HG02970 (cell line): ENCODE measurements at regions not wholly inside any gene's neighbourhood (a gene's known extent, or its start where the extent isn't known, plus 50 kb on each side); places are given as distances from the start of the nearest gene placed in this dataset.

ENCODE experiments used
- ATAC-seq: cut with Tn5 transposase; IDR thresholded peaks from one replicate; pipeline ENCODE4 v1.9.1; 2021; ENCODE audit warnings: mild to moderate bottlenecking, moderate library complexity, moderate number of reproducible peaks; ENCODE audit not compliant: unreplicated experiment, low FRiP score

GRCh38 chr16:74232806-74233465, 63.7 kb upstream of the PSMD7 start:
- no peak for ATAC-seq

- ATAC-seq = no peak
Observed at GRCh38 chr16:74230126-74230525, 66.5 kb upstream of the PSMD7 start.

DNA sequence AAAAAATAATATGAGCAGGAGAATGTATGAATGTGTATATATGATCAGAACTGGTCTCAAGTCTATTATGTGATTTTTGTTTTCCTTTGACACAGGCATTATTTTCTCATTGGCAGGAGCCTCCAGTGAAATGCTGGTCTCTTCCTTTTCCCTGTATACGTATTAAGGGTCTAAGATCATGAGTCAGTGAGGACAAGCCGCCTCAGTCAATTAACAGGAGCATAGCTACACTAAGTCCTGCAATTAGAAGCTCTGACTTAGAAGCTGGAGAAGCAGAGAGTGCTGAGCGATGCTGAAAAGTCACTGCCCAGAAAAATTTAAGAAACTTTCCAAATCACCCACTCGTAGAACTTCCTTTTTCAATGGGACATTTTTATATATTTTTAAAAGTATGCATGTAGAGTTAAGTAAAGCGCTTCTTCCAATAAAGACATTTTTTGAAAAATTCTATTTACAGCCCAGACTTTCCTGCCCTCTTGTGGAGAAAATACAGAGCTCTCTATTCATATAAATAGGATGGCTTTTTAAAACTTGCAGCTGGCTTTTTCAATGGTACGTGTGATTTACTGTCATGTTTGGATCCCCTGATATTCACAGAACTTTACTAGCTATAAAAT, 70.2 kb upstream of the PSMD7 start:
- ATAC-seq = no peak

- ATAC-seq = no peak
Observed at GRCh38 chr16:74224828-74225612, 71.6 kb upstream of the PSMD7 start.

DNA sequence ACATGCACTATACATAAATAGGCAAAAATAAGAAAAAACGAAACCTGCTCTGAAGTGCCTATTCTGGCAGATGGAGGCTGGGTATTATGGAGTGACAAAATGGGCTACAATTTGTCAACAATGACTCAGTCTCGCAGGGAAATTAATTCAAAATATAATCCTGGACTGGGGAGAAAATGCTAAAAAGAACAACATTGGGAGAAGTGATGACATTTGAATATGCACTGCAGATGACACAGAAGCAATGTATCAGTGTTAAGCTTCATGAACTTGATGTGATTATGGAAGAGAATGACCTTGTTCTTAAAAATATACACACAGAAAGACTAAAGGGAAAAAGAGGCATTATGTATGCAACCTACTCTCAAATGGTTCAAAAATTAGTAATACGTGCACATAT, 74.8 kb upstream of the PSMD7 start:
- no peak for ATAC-seq

- ATAC-seq = no peak
Observed at GRCh38 chr16:74219706-74220105, 76.9 kb upstream of the PSMD7 start.

- ATAC-seq = no peak
Observed at GRCh38 chr16:74218871-74219270, 77.7 kb upstream of the PSMD7 start.

DNA sequence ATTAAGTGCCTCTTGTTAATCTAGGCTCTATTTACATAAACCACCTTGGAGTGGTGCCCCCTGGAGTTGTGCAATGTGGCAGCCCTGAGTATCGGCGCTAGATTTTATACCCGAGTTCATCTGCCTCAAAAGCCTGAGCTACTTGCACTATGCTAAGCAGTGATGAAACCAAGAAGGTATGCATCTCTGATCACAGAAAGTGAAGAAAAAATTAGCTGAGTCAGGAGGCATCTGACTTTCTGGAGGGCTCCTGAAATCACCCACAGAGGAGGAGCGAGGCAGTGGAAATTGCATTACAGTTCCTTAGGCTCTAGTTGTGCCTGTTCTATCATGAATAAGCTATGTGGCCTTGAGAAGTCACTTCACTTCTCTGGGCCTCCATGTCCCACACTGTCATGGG, 80.3 kb upstream of the PSMD7 start:
- ATAC-seq = no peak

DNA sequence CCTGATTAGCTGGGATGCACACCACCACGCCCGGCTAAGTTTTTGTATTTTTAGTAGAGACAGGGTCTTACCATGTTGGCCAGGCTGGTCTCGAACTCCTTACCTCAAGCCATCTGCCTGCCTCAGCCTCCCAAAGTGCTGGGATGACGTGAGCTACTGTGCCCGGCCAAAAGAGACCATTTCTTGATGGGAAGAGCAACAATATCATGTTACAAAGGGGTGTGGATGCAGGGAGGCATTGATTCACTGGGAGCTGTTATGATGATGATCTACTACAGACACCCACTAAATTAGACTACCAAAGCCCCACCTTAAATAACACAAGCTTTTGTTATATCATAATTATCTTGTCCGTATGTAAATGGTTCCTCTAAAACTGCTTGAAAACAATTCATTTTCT, 81.4 kb upstream of the PSMD7 start:
- ATAC-seq = no peak

DNA sequence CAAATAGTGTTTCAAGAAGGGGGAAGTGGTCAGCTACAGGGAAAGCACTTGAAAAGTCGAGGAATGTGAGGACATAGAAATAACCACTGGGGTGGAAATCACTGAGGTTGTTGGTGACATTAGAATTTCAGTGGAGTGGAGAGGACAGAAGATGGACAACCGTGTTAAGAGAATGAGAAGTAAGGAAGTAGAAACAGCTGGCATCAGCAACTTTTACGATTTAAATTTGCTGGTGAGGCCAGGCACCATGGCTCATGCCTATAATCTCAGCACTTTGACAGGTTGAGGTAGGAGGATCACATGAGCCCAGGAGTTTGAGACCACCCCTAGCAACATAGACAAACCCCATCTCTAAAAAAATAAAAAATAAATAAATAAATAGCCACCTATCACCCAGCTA, 83.2 kb upstream of the PSMD7 start:
- no peak for ATAC-seq

DNA sequence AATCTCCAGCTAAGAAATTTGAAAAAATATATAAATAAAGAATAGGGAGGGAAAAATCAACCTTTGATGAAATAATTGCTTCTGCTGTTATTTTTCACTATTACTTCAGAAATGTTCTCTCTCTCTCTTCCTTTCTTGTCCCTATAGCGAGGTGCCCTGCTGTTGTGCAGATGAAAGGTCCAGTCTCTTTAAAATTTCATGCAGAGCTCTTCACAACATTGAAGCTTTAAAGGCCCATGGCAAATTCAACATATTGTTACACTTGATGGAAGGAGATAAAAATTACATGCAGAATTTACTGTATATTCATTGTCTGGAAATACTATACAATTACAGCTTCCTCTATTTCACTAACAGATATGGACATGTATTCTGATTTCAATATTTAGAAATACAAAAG, 86.4 kb upstream of the PSMD7 start:
- ATAC-seq = no peak

DNA sequence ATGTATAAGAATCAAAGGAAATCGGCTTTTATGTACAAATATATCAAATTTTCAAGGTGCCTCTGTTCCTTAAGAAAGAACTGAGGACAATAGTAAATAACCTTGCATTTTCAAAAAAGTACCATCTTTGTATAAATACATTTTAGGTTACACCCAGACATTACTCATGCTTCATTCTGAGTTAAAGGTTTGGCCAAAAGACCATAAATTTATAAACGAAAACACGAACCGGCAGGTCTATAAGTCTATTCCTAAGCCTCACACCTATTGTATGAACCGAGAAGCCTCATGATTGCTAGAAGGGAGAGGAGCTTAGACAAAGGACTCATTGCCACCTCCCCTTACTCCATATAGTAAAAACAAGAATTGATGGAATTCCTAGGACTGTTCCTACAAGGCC, 94.6 kb upstream of the PSMD7 start:
- ATAC-seq = no peak

DNA sequence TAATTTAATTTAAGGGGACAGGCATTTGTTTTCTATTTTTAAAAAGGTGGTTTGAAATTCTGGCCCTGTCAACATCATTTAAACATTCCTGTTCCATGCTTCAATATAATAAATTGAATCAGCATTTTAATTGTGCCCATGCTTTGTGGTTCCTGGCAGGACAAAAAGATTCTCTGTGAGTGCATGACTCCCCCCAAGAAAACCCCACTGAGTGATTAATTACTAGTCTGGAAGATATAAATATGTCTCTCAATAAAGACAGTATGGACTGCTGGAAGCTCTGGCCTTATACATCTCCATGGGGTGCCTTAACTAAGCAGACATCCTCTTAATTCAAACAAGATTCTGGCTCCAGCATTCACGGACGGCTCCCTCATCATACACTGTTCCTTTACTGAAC, 95.0 kb upstream of the PSMD7 start:
- no peak for ATAC-seq

DNA sequence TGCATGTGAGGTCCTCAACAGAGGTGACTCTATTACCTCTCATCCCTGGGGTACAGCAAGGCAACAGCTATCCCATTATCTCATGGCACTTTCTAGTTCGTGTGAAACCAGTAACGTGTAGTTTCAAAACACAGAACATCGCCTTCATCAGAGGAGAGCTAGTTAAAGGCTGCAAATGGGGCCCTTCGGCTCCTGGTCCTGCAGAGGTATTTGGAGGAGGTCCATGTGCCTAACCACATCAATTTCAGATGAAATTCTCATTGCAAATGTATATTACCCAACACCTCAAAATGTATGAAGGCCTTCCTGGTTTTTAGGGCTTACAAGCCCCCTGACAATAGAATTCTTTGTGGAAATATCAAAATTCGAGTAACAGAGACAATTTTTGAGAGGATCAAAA, 95.7 kb upstream of the PSMD7 start:
- no peak for ATAC-seq

DNA sequence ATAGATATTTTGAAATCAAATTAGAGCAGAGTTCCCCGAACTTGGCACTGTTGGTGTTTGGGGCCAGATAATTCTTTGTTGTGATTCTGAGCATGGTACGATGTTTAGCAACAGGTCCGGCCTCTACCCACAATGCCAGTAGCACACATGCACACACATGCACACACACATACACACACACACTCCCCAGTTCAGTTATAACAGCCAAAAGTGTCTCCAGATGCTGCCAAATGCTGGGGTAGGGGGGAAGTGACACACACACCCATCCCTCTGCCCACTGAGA, 96.8 kb upstream of the PSMD7 start:
- ATAC-seq = no peak

- no peak for ATAC-seq
Observed at GRCh38 chr16:74199066-74199841, 97.4 kb upstream of the PSMD7 start.

GRCh38 chr16:74192281-74192797, 104.3 kb upstream of the PSMD7 start:
- no peak for ATAC-seq

- ATAC-seq = no peak
Observed at GRCh38 chr16:74190292-74190691, 106.3 kb upstream of the PSMD7 start.

- ATAC-seq = no peak
Observed at GRCh38 chr16:74188856-74189255, 107.8 kb upstream of the PSMD7 start.

DNA sequence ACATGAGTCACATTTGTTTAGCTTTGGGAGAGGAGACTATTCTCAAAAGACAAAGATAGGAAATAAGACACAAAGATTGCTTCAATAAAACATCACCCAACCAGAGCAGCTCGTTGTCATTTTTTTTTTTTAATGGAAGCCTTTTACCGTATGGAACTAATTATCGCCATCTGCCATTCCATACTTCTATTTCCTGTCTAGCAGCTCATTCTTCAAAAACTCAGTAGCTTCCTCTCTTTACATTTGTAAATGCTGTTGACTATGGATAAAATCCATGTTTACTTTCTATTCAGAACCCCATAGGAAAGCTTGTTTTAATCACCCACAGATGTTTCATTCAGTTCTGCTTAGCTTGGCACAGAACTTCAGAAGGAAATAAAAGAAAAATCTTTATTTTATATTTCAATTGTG, 110.0 kb upstream of the PSMD7 start:
- ATAC-seq = no peak

GRCh38 chr16:74184839-74185238, 111.8 kb upstream of the PSMD7 start:
- ATAC-seq = no peak
